Activated CD4-positive, alpha-beta T cell treated with anti-CD3 and anti-CD28 coated beads, Interleukin-2, amount 10 ng/mL, durations not matched to agents 7 days and 5 days (primary cell): ENCODE measurements at regions not wholly inside any gene's neighbourhood (a gene's known extent, or its start where the extent isn't known, plus 50 kb on each side); places are given as distances from the start of the nearest gene placed in this dataset.
"Not testable (repeated sequence)": the region's sequence is repeated elsewhere in the genome, so short reads cannot be mapped to it uniquely, and the experiment has no call there.

Experiments
- CTCF ChIA-PET: fragments of 350-600 bp; sonication (Branson Sonifier 250); formaldehyde crosslinking; loops from one replicate; lab custom pipeline; 2021; ENCODE audit warnings: antibody characterized with exemption; lab: Charles Lee
- POLR2A ChIA-PET: fragments of 350-600 bp; sonication (Branson Sonifier 250); formaldehyde crosslinking; loops from one replicate; lab custom pipeline; 2021; ENCODE audit warnings: antibody characterized with exemption; lab: Charles Lee
- DNase-seq: peaks from one replicate; pipeline ENCODE4 v3.0.0-alpha.2; 2020
- H3K27ac Mint-ChIP-seq: one replicate; pipeline ENCODE4 v1.8.0; 2021; ENCODE audit warnings: mild to moderate bottlenecking, moderate library complexity, mixed read lengths
- H3K27me3 Mint-ChIP-seq: one replicate; pipeline ENCODE4 v1.8.0; 2021; ENCODE audit warnings: mixed read lengths
- H3K36me3 Mint-ChIP-seq: one replicate; pipeline ENCODE4 v1.8.0; 2021; ENCODE audit warnings: low read depth, mixed read lengths
- H3K4me1 Mint-ChIP-seq: one replicate; pipeline ENCODE4 v1.8.0; 2021; ENCODE audit warnings: mixed read lengths
- H3K4me3 Mint-ChIP-seq: one replicate; pipeline ENCODE4 v1.8.0; 2021; ENCODE audit warnings: mild to moderate bottlenecking, moderate library complexity, mixed read lengths
- H3K9me3 Mint-ChIP-seq: one replicate; pipeline ENCODE4 v1.8.0; 2021; ENCODE audit warnings: mixed read lengths

DNA sequence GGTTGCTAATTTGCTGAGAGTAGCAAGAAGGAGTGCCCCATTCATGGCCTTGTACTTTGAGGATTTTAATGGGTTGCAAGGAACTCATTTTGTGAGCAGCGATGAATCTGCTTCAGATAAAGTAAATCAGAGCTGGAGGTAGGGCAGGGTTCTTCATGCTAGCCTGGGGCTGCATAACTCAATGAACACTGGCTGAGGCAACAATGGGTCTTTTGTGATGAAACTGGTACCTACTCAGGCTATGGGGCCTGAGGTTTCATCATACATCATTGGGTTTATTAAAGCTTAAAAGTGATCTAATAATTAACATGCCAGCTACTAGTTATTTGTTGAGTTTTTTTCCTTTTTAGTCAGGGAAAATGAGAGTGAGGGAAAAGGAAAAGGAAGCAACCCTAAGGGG, 106.9 kb downstream of the FAM50B start:
- CTCF ChIA-PET: no interaction called here
- DNase-seq: no peak
- H3K27ac Mint-ChIP-seq: no peak overlapping the region
- peaks cover 5% of the 10 kb centered on the region for H3K4me1 Mint-ChIP-seq
- peaks cover 14% of the 10 kb centered on the region for H3K9me3 Mint-ChIP-seq
- H3K27me3 Mint-ChIP-seq: peaks cover 31% of the 10 kb centered on the region
- H3K36me3 Mint-ChIP-seq: peaks cover 3% of the 10 kb centered on the region
- no peak overlapping the region for H3K4me3 Mint-ChIP-seq
- POLR2A ChIA-PET: no interaction called here

- ChIA-PET CTCF (no interaction called here), POLR2A (no interaction called here)
- H3K9me3 Mint-ChIP-seq: peaks cover 8% of the 10 kb centered on the region
- peaks cover 3% of the 10 kb centered on the region for H3K36me3 Mint-ChIP-seq
- no peak overlapping the region for H3K27ac Mint-ChIP-seq
- peaks cover 5% of the 10 kb centered on the region for H3K4me1 Mint-ChIP-seq
- no peak for DNase-seq
- H3K4me3 Mint-ChIP-seq: no peak overlapping the region
- peaks cover 22% of the 10 kb centered on the region for H3K27me3 Mint-ChIP-seq
Observed at GRCh38 chr6:3957321-3957720, 108.1 kb downstream of the FAM50B start.

GRCh38 chr6:3958255-3958654, 109.1 kb downstream of the FAM50B start:
- Mint-ChIP-seq H3K27ac (no peak overlapping the region), H3K9me3 (peaks cover 8% of the 10 kb centered on the region), H3K27me3 (peaks cover 19% of the 10 kb centered on the region), H3K4me3 (no peak overlapping the region), H3K36me3 (peaks cover 3% of the 10 kb centered on the region), H3K4me1 (peaks cover 5% of the 10 kb centered on the region)
- ChIA-PET CTCF (interaction anchor here (0.9 kb wide), 1 partner anchor 19 kb away, joined by 4 read pairs; no protein-coding TSS in a partner anchor), POLR2A (no interaction called here)
- no peak for DNase-seq

DNA sequence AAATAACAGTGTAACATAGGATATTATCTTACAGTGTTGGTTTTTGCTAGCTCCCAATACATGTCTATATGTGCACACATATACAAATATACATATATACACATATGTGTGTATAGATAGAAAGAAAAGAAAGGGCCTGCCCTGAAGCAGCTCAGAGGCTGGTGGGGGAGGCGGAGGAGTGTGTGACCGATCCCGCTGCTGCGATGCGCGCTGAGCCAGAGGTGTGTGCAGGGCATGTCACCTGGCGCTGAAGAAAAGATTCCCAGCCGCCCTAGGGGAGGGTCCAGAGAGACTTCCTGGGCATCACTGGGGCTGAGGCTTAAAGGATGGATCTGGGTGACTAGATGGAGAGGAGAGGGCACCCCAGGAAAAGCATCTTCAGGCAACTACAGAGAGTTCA, 110.2 kb downstream of the FAM50B start:
- peaks cover 8% of the 10 kb centered on the region for H3K9me3 Mint-ChIP-seq
- DNase-seq: no peak
- ChIA-PET POLR2A (no interaction called here), CTCF (no interaction called here)
- H3K4me3 Mint-ChIP-seq: no peak overlapping the region
- H3K27me3 Mint-ChIP-seq: peaks cover 8% of the 10 kb centered on the region
- peaks cover 3% of the 10 kb centered on the region for H3K36me3 Mint-ChIP-seq
- H3K4me1 Mint-ChIP-seq: peaks cover 5% of the 10 kb centered on the region
- no peak overlapping the region for H3K27ac Mint-ChIP-seq

DNA sequence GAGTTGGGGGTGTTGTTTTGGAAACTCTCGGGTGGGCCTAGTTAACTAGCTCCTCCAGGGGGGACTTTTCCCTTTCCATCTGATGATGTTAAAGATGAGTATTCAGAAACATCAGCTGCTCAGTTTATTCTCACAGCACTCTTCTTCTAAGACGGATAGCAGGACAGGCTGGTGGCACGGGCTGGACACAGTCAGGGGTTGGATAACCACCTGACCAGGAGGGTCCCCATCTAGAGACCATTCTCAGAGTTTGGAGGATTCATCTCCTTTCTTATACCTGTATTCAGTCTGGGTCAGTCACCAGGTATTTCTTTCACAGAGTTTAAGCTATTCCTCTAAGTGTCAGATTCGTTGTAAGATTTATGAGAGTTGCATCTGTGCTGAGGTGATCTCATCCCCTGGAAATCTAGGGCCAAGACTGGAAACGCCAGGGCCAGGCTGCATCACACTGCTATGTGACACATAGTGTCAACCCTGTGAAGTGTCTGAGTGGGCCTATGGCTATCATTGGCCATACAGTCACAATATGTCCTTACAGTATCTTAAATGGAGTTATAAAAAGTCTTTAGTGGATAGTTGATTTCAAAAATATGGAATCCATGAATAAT, 111.7 kb downstream of the FAM50B start:
- H3K4me3 Mint-ChIP-seq: no peak overlapping the region
- DNase-seq: no peak
- H3K27me3 Mint-ChIP-seq: peaks cover 6% of the 10 kb centered on the region
- CTCF ChIA-PET: interaction anchor here (1.3 kb wide), 1 partner anchor 10 kb away, joined by 4 read pairs; no protein-coding TSS in a partner anchor
- H3K36me3 Mint-ChIP-seq: peaks cover 3% of the 10 kb centered on the region
- POLR2A ChIA-PET: no interaction called here
- peaks cover 5% of the 10 kb centered on the region for H3K4me1 Mint-ChIP-seq
- peaks cover 7% of the 10 kb centered on the region for H3K9me3 Mint-ChIP-seq
- no peak overlapping the region for H3K27ac Mint-ChIP-seq

- Mint-ChIP-seq H3K4me1 (peaks cover 5% of the 10 kb centered on the region), H3K27ac (no peak overlapping the region), H3K36me3 (peaks cover 3% of the 10 kb centered on the region), H3K27me3 (peaks cover 5% of the 10 kb centered on the region), H3K9me3 (peaks cover 6% of the 10 kb centered on the region), H3K4me3 (no peak overlapping the region)
- ChIA-PET CTCF (no interaction called here), POLR2A (no interaction called here)
- no peak for DNase-seq
Observed at GRCh38 chr6:3961581-3962215, 112.5 kb downstream of the FAM50B start.

DNA sequence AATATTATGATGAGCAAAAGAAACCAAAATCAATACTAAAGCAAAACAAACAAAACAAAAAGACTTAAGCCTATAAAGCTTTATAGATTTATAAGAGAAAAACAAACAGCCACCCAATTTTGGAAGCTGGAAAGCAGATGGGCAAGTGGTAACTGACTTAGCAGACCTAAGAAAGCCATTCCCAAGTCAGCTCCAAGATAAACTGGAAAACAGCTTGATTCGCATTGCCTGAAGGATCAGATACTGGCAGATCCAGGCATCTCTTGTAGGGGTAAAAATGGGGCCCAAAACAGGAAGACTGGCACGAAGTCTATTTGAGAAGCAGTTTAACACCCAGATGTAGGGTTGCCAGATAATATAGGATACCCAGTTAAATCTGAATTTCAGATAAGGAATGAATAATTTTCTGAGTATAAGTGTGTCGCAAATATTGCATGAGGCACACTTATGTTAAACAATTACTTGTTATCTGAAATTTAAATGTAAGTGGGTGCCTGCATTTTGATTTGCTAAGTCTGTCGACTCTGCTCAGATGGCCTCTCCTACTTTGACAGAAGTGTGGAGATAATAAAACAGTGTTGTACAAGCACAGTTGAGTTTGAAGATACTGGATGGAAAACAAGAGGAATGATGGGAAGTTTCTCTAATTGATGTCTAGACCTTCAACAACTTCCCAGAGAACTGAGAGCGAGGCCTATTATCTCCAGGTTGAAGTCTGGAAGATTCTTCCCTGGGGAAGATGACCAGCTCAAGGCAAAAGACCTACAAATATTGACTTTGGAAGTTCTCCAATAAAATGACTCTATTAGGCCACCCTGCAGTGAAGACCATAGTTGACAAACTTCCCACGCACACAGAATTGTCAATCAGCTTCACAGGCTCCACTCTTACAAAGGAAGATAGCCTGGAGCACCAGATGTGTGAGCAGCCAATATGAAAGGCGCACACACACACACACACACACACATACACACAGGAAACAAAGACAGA, 113.4 kb downstream of the FAM50B start:
- H3K27me3 Mint-ChIP-seq: peaks cover 5% of the 10 kb centered on the region
- ChIA-PET CTCF (no interaction called here), POLR2A (no interaction called here)
- H3K36me3 Mint-ChIP-seq: peaks cover 3% of the 10 kb centered on the region
- peaks cover 5% of the 10 kb centered on the region for H3K4me1 Mint-ChIP-seq
- no peak overlapping the region for H3K4me3 Mint-ChIP-seq
- no peak for DNase-seq
- peaks cover 5% of the 10 kb centered on the region for H3K9me3 Mint-ChIP-seq
- no peak overlapping the region for H3K27ac Mint-ChIP-seq

DNA sequence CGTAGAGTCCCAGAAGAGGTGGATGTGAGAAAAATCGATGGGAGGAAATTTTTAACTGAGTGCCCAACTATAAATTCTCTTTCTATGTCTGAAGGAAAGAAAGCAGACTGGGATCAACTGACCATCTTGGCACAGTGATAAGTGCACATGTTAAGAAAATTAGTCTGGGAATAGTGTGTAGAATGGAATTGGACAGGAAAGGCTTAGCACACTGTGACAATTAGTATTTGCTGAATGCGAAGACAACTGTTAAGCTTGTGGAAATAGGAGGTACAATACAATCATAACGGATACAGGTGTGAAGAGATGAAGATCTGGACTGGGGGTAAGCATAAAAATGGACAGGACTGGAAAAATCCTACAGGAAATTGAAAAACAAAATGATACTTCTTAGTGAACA, 114.3 kb downstream of the FAM50B start:
- no peaks in the 10 kb centered on the region for H3K4me1 Mint-ChIP-seq
- H3K36me3 Mint-ChIP-seq: no peaks in the 10 kb centered on the region
- no peak for DNase-seq
- peaks cover 3% of the 10 kb centered on the region for H3K27me3 Mint-ChIP-seq
- ChIA-PET POLR2A (no interaction called here), CTCF (interaction anchor here (0.6 kb wide), 1 partner anchor 50 kb away, joined by 3 read pairs; no protein-coding TSS in a partner anchor)
- no peak overlapping the region for H3K4me3 Mint-ChIP-seq
- no peak overlapping the region for H3K27ac Mint-ChIP-seq
- no peaks in the 10 kb centered on the region for H3K9me3 Mint-ChIP-seq

DNA sequence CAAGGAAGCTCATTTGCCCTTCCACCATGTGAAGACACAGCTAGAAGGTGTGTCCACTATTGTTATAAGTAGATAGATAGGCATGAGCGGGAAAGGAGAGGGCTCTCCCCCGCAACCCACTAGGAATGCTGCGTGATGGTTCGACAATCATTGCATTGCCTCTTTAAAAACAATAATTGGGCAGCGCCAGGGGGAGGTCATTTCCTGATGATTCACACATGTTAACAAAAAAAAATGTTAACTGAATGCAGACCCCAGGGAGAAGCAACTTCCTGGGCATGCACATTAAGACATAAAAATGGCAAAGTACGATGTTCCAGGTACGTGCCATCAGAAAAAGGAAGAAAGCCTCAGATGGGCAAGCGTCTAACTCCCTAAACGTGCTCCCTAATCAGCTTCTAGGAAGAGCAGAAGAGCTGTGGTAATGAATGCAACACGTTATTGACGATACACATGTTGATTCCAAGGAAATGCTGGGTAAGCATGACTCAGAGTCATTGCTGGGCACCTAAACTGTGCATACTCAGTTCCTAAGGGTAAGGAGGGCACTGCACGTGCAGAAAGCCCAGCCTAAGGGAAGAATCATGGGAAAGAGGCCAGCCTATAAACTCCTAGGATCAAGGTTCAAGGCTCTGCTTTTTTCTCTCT, 113.7 kb downstream of the FAM217A start:
- Mint-ChIP-seq H3K9me3 (no peaks in the 10 kb centered on the region), H3K27ac (no peak overlapping the region), H3K27me3 (peaks cover 3% of the 10 kb centered on the region), H3K4me1 (no peaks in the 10 kb centered on the region), H3K4me3 (no peak overlapping the region), H3K36me3 (no peaks in the 10 kb centered on the region)
- CTCF ChIA-PET: interaction anchor here (1.0 kb wide), 1 partner anchor 13 kb away, joined by 3 read pairs; no protein-coding TSS in a partner anchor
- DNase-seq: no peak
- POLR2A ChIA-PET: no interaction called here

GRCh38 chr6:3966426-3966825, 112.5 kb downstream of the FAM217A start:
- no peak overlapping the region for H3K27ac Mint-ChIP-seq
- H3K36me3 Mint-ChIP-seq: no peaks in the 10 kb centered on the region
- no peaks in the 10 kb centered on the region for H3K9me3 Mint-ChIP-seq
- peaks cover 3% of the 10 kb centered on the region for H3K27me3 Mint-ChIP-seq
- DNase-seq: no peak
- H3K4me3 Mint-ChIP-seq: no peak overlapping the region
- CTCF ChIA-PET: interaction anchor here (1.3 kb wide), 1 partner anchor 11 kb away, joined by 3 read pairs; no protein-coding TSS in a partner anchor
- H3K4me1 Mint-ChIP-seq: no peaks in the 10 kb centered on the region
- POLR2A ChIA-PET: no interaction called here

GRCh38 chr6:3970097-3970496, 108.8 kb downstream of the FAM217A start:
- H3K27ac Mint-ChIP-seq: no peak overlapping the region
- POLR2A ChIA-PET: no interaction called here

GRCh38 chr6:3973152-3973551, 105.8 kb downstream of the FAM217A start:
- POLR2A ChIA-PET, H3K4me3 Mint-ChIP-seq, H3K9me3 Mint-ChIP-seq, CTCF ChIA-PET, H3K27me3 Mint-ChIP-seq, DNase-seq, H3K36me3 Mint-ChIP-seq, H3K4me1 Mint-ChIP-seq, H3K27ac Mint-ChIP-seq: not testable (repeated sequence)

More at GRCh38 chr6:3970097-3970496, 108.8 kb downstream of the FAM217A start:
- H3K9me3 Mint-ChIP-seq: no peaks in the 10 kb centered on the region
- H3K4me3 Mint-ChIP-seq: no peak overlapping the region
- CTCF ChIA-PET: interaction anchor here (0.6 kb wide), 1 partner anchor 180 kb away, joined by 3 read pairs; no protein-coding TSS in a partner anchor
- DNase-seq: no peak
- peaks cover 4% of the 10 kb centered on the region for H3K27me3 Mint-ChIP-seq
- no peaks in the 10 kb centered on the region for H3K36me3 Mint-ChIP-seq
- H3K4me1 Mint-ChIP-seq: no peaks in the 10 kb centered on the region
